CD8-positive, alpha-beta memory T cell (primary cell): ENCODE measurements at regions not wholly inside any gene's neighbourhood (a gene's known extent, or its start where the extent isn't known, plus 50 kb on each side); places are given as distances from the start of the nearest gene placed in this dataset.
A peak's percentile ranks its signal among the peaks of the same experiment; 100 is the strongest.

Experiments used
- CTCF ChIA-PET: fragments of 350-600 bp; sonication (Branson Sonifier 250); formaldehyde crosslinking; loops from one replicate; lab custom pipeline; 2021; ENCODE audit warnings: antibody characterized with exemption; lab: Charles Lee
- POLR2A ChIA-PET: fragments of 350-600 bp; sonication (Branson Sonifier 250); formaldehyde crosslinking; loops from one replicate; lab custom pipeline; 2021; ENCODE audit warnings: antibody characterized with exemption; lab: Charles Lee
- DNase-seq, 5 donors: peaks; one replicate each; pipeline versions ENCODE4 v3.0.0 to v3.0.0-alpha.2; 2020 to 2022; ENCODE audit warnings: mixed read lengths in 1 of 5
- H3K27ac ChIP-seq: one replicate; pipeline ENCODE4 v1.7.0; 2013; ENCODE audit warnings: low read depth, mild to moderate bottlenecking, low read length, moderate library complexity
- H3K27me3 ChIP-seq: 2 replicates; pipeline ENCODE4 v1.7.0; 2013; ENCODE audit warnings: low read length, mild to moderate bottlenecking; ENCODE audit not compliant: insufficient read depth, poor library complexity, severe bottlenecking
- H3K36me3 ChIP-seq: 2 replicates; pipeline ENCODE4 v1.7.0; 2013; ENCODE audit warnings: mild to moderate bottlenecking, low read length, moderate library complexity; ENCODE audit not compliant: insufficient read depth
- H3K4me1 ChIP-seq: 2 replicates; pipeline ENCODE4 v1.7.0; 2013; ENCODE audit warnings: mild to moderate bottlenecking, low read length, moderate library complexity; ENCODE audit not compliant: insufficient read depth
- H3K4me3 ChIP-seq: 2 replicates; pipeline ENCODE4 v1.7.0; 2013; ENCODE audit warnings: mild to moderate bottlenecking, low read length
- H3K9me3 ChIP-seq: 2 replicates; pipeline ENCODE4 v1.7.0; 2013; ENCODE audit warnings: mild to moderate bottlenecking, low read length
- H3K27ac Mint-ChIP-seq, 8 donors: one replicate each; pipeline ENCODE4 v1.8.0; 2020 to 2021; ENCODE audit warnings: mixed read lengths in 8 of 8, mild to moderate bottlenecking in 6 of 8, inconsistent platforms in 3 of 8, moderate library complexity in 3 of 8
- H3K27me3 Mint-ChIP-seq, 2 donors: one replicate each; pipeline ENCODE4 v1.8.0; 2020 to 2021; ENCODE audit warnings: mixed read lengths in 2 of 2, mild to moderate bottlenecking in 1 of 2, moderate library complexity in 1 of 2
- H3K36me3 Mint-ChIP-seq, 3 donors: one replicate each; pipeline ENCODE4 v1.8.0; 2020 to 2021; ENCODE audit warnings: mixed read lengths in 3 of 3, inconsistent platforms in 1 of 3, mild to moderate bottlenecking in 1 of 3
- H3K4me1 Mint-ChIP-seq, 3 donors: one replicate each; pipeline ENCODE4 v1.8.0; 2020 to 2021; ENCODE audit warnings: mixed read lengths in 3 of 3, inconsistent platforms in 1 of 3, mild to moderate bottlenecking in 1 of 3
- H3K4me3 Mint-ChIP-seq, 7 donors: one replicate each; pipeline ENCODE4 v1.8.0; 2020 to 2021; ENCODE audit warnings: mixed read lengths in 7 of 7, mild to moderate bottlenecking in 6 of 7, moderate library complexity in 4 of 7, inconsistent platforms in 2 of 7
- H3K9me3 Mint-ChIP-seq, 5 donors: one replicate each; pipeline ENCODE4 v1.8.0; 2020 to 2022; ENCODE audit warnings: mixed read lengths in 5 of 5, mild to moderate bottlenecking in 3 of 5, moderate library complexity in 2 of 5, inconsistent platforms in 1 of 5

- Histone ChIP-seq H3K4me1 (no peaks in the 10 kb centered on the region), H3K36me3 (no peaks in the 10 kb centered on the region), H3K9me3 (no peaks in the 10 kb centered on the region), H3K4me3 (no peak overlapping the region), H3K27me3 (peaks cover 5% of the 10 kb centered on the region), H3K27ac (no peak overlapping the region)
- Mint-ChIP-seq H3K4me3 (no peak overlapping the region), H3K36me3 (no peaks in the 10 kb centered on the region), H3K27ac (no peak overlapping the region), H3K4me1 (no peaks in the 10 kb centered on the region), H3K9me3 (no peaks in the 10 kb centered on the region), H3K27me3 (peaks cover 24 to 61% of the 10 kb centered on the region in 2 donors)
- DNase-seq, result no peak
- CTCF ChIA-PET, result interaction anchor here (1.2 kb wide), 1 partner anchor 12 kb away, joined by 3 read pairs; no protein-coding TSS in a partner anchor
- POLR2A ChIA-PET, result interaction anchor here (0.6 kb wide), 1 partner anchor 206 kb away, joined by 6 read pairs; no protein-coding TSS in a partner anchor
Measured at GRCh38 chr1:22386774-22387173, 64.9 kb upstream of the ZBTB40 start.

GRCh38 chr1:22387919-22388580 is 63.6 kb upstream of the ZBTB40 start:
- Histone ChIP-seq H3K27ac (no peak overlapping the region), H3K4me3 (no peak overlapping the region), H3K36me3 (no peaks in the 10 kb centered on the region), H3K27me3 (peaks cover 5% of the 10 kb centered on the region), H3K9me3 (no peaks in the 10 kb centered on the region), H3K4me1 (no peaks in the 10 kb centered on the region)
- H3K4me1 Mint-ChIP-seq, result no peaks in the 10 kb centered on the region
- H3K9me3 Mint-ChIP-seq, result no peaks in the 10 kb centered on the region
- no peak overlapping the region for H3K27ac Mint-ChIP-seq
- POLR2A ChIA-PET, result no interaction called here
- CTCF ChIA-PET, result no interaction called here
- DNase-seq, result no peak
- H3K36me3 Mint-ChIP-seq, result no peaks in the 10 kb centered on the region
- peaks cover 32 to 66% of the 10 kb centered on the region in 2 donors for H3K27me3 Mint-ChIP-seq
- H3K4me3 Mint-ChIP-seq, result no peak overlapping the region

GRCh38 chr1:22388671-22389450 is 62.8 kb upstream of the ZBTB40 start:
- H3K4me1 Mint-ChIP-seq, result no peaks in the 10 kb centered on the region
- DNase-seq, result no peak
- Histone ChIP-seq H3K27me3 (peaks cover 10% of the 10 kb centered on the region), H3K4me1 (no peaks in the 10 kb centered on the region), H3K27ac (no peak overlapping the region), H3K4me3 (no peak overlapping the region), H3K36me3 (no peaks in the 10 kb centered on the region), H3K9me3 (no peaks in the 10 kb centered on the region)
- no peak overlapping the region for H3K4me3 Mint-ChIP-seq
- peak overlapping the region in 1 of 8 donors; percentile 65 for H3K27ac Mint-ChIP-seq
- CTCF ChIA-PET, result no interaction called here
- POLR2A ChIA-PET, result no interaction called here
- H3K27me3 Mint-ChIP-seq, result peaks cover 32 to 66% of the 10 kb centered on the region in 2 donors
- no peaks in the 10 kb centered on the region for H3K36me3 Mint-ChIP-seq
- H3K9me3 Mint-ChIP-seq, result no peaks in the 10 kb centered on the region

- Mint-ChIP-seq H3K4me1 (peaks cover 10 to 15% (median 12%) of the 10 kb centered on the region in 3 donors), H3K36me3 (no peaks in the 10 kb centered on the region), H3K27me3 (peaks cover 41 to 70% of the 10 kb centered on the region in 2 donors), H3K4me3 (no peak overlapping the region), H3K27ac (no peak overlapping the region), H3K9me3 (no peaks in the 10 kb centered on the region)
- no peaks in the 10 kb centered on the region for H3K36me3 ChIP-seq
- DNase-seq, result no peak
- no peaks in the 10 kb centered on the region for H3K9me3 ChIP-seq
- peaks cover 8% of the 10 kb centered on the region for H3K4me1 ChIP-seq
- ChIA-PET POLR2A (no interaction called here), CTCF (no interaction called here)
- no peak overlapping the region for H3K27ac ChIP-seq
- peaks cover 34% of the 10 kb centered on the region for H3K27me3 ChIP-seq
- no peak overlapping the region for H3K4me3 ChIP-seq
Measured at GRCh38 chr1:22393587-22393986, 58.1 kb upstream of the ZBTB40 start.

GRCh38 chr1:22398656-22399420 is 52.8 kb upstream of the ZBTB40 start:
- Histone ChIP-seq H3K4me1 (peaks cover 17% of the 10 kb centered on the region), H3K4me3 (no peak overlapping the region), H3K9me3 (no peaks in the 10 kb centered on the region), H3K27ac (no peak overlapping the region), H3K27me3 (peaks cover 47% of the 10 kb centered on the region), H3K36me3 (no peaks in the 10 kb centered on the region)
- H3K4me3 Mint-ChIP-seq, result peak overlapping the region in 3 of 7 donors; percentile 4 to 7 (median 7)
- H3K27ac Mint-ChIP-seq, result peak overlapping the region in 2 of 8 donors; percentile 9 to 22
- H3K4me1 Mint-ChIP-seq, result peaks cover 16 to 26% (median 26%) of the 10 kb centered on the region in 3 donors
- H3K36me3 Mint-ChIP-seq, result no peaks in the 10 kb centered on the region
- CTCF ChIA-PET, result interaction anchor here (1.4 kb wide), 1 partner anchor 12 kb away, joined by 3 read pairs; no protein-coding TSS in a partner anchor
- H3K27me3 Mint-ChIP-seq, result peaks cover 46 to 68% of the 10 kb centered on the region in 2 donors
- no peaks in the 10 kb centered on the region for H3K9me3 Mint-ChIP-seq
- POLR2A ChIA-PET, result no interaction called here
- peak in 2 of 5 donors; percentile 30 to 78 for DNase-seq

- Histone ChIP-seq H3K36me3 (no peaks in the 10 kb centered on the region), H3K27ac (no peak overlapping the region), H3K27me3 (peaks cover 47% of the 10 kb centered on the region), H3K4me3 (no peak overlapping the region), H3K9me3 (no peaks in the 10 kb centered on the region), H3K4me1 (peaks cover 17% of the 10 kb centered on the region)
- Mint-ChIP-seq H3K9me3 (no peaks in the 10 kb centered on the region), H3K4me1 (peaks cover 16 to 26% (median 26%) of the 10 kb centered on the region in 3 donors), H3K4me3 (no peak overlapping the region), H3K27me3 (peaks cover 43 to 65% of the 10 kb centered on the region in 2 donors), H3K27ac (peak overlapping the region in 1 of 8 donors; percentile 51), H3K36me3 (no peaks in the 10 kb centered on the region)
- no peak for DNase-seq
- CTCF ChIA-PET, result interaction anchor here (1.4 kb wide), 1 partner anchor 13 kb away, joined by 3 read pairs; no protein-coding TSS in a partner anchor
- POLR2A ChIA-PET, result no interaction called here
Measured at GRCh38 chr1:22399421-22400091, 52.1 kb upstream of the ZBTB40 start.
